Nephron progenitor cell (in vitro differentiated cells): ENCODE measurements at regions not wholly inside any gene's neighbourhood (a gene's known extent, or its start where the extent isn't known, plus 50 kb on each side); places are given as distances from the start of the nearest gene placed in this dataset.

Experiments used
- DNase-seq: peaks from one replicate; pipeline ENCODE4 v3.0.0; 2021
- H3K27ac Mint-ChIP-seq: 2 replicates; pipeline ENCODE4 v1.8.0; 2021; ENCODE audit warnings: mild to moderate bottlenecking, moderate library complexity, mixed read lengths
- H3K27me3 Mint-ChIP-seq: 2 replicates; pipeline ENCODE4 v1.8.0; 2021; ENCODE audit warnings: mild to moderate bottlenecking, low read depth, mixed read lengths; ENCODE audit not compliant: poor library complexity
- H3K36me3 Mint-ChIP-seq: 2 replicates; pipeline ENCODE4 v1.8.0; 2021; ENCODE audit warnings: low read depth, mixed read lengths
- H3K4me1 Mint-ChIP-seq: 2 replicates; pipeline ENCODE4 v1.8.0; 2021; ENCODE audit warnings: mixed read lengths
- H3K4me3 Mint-ChIP-seq: 2 replicates; pipeline ENCODE4 v1.8.0; 2021; ENCODE audit warnings: mild to moderate bottlenecking, moderate library complexity, mixed read lengths
- H3K9me3 Mint-ChIP-seq: 2 replicates; pipeline ENCODE4 v1.8.0; 2021; ENCODE audit warnings: mild to moderate bottlenecking, moderate library complexity, mixed read lengths
- TF ChIP-seq, protein P1 (sequence below): fragments of 200-600 bp; sonication (generic); IDR thresholded peaks from 2 replicates; pipeline ENCODE4 v1.5.0; 2021; ENCODE audit warnings: antibody characterized with exemption

DNA sequence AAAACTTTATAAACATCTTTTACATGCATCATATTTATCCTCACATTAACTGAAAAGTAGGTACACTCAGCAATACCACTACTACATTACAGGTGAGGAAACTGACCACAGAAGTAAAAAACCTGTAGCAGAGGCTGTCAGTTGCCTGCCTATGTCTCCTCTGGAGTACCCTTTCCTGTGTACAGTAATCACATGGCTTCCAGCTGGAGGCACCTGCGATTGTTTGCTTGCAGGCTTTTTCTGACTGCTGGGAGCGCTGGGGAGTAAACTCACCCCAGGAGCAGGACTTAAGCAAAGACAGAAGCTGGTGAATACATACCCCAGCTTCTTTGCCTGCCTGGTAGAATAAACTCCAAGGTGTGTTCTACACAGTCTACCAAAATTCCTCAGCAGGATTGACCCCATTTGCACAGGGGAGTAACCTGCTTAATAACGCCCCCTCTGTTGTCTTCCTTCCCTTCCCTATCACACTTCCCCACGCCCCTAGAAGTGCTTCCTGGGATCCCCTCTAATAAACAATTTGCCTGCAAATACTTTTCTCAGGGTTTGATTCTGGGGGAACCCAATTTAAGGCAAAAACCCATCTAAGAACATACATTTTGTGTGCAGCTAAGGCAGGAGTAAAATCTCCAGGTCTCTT lies 138.9 kb downstream of the PTH2R start:
- H3K36me3 Mint-ChIP-seq, result no peaks in the 10 kb centered on the region
- no peaks in the 10 kb centered on the region for H3K4me1 Mint-ChIP-seq
- H3K27me3 Mint-ChIP-seq, result no peaks in the 10 kb centered on the region
- no peaks in the 10 kb centered on the region for H3K9me3 Mint-ChIP-seq
- no peak for DNase-seq
- TF ChIP-seq, protein P1, sequence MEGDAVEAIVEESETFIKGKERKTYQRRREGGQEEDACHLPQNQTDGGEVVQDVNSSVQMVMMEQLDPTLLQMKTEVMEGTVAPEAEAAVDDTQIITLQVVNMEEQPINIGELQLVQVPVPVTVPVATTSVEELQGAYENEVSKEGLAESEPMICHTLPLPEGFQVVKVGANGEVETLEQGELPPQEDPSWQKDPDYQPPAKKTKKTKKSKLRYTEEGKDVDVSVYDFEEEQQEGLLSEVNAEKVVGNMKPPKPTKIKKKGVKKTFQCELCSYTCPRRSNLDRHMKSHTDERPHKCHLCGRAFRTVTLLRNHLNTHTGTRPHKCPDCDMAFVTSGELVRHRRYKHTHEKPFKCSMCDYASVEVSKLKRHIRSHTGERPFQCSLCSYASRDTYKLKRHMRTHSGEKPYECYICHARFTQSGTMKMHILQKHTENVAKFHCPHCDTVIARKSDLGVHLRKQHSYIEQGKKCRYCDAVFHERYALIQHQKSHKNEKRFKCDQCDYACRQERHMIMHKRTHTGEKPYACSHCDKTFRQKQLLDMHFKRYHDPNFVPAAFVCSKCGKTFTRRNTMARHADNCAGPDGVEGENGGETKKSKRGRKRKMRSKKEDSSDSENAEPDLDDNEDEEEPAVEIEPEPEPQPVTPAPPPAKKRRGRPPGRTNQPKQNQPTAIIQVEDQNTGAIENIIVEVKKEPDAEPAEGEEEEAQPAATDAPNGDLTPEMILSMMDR, result no peak
- H3K27ac Mint-ChIP-seq, result no peak overlapping the region
- H3K4me3 Mint-ChIP-seq, result no peak overlapping the region

DNA sequence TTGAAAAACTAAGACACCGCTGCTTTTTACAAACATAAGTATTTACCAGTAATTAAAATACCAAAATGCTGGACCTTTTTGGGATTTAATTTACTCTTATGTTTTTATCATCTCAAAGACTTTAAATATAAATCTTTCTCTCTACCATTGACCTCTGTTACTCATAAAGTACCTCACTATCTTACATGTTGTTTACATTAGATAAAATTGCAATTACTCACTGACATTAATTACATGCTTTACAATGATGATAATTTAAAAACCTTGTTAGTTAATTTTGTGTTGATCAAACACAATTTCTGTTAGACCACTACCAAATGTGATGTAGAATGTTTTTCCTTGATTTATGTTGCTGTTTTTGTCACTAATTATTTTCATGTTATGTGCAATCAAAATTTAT lies 139.5 kb downstream of the PTH2R start:
- DNase-seq, result no peak

DNA sequence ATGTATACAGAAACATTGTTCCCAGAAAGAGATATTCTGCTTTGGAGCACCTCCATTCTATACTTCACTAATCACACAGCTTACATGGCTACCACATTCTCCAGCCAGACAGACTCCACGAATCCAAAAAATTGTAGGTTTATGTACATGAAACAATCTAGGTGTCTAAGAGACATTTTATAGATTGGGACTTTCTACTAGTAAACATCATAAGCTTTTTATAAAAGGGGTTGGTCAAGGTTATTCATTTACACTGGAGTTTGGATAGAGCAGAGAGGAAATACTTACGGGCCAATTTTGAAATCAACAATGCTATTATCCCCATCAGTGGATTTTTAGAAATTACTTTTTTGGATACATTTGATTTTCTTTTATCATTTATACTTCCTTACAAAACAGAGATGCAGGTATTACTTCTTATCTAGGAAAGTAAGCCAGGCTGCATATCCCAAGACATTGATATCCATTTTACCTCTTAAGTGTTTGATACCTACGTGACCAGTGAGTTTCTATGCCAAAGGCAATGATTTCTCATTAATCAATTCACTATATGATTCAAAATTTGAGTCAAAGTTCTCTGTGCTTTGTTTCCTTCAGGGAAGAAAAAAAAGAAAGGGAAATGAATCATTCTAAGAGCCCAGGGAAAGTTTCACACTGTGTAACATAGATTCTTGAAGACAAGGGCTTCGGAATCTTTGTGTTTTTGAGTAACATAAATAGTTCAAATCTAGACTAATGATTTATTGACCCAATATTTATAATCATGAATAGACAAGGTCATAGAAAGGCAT lies 140.5 kb downstream of the PTH2R start:
- TF ChIP-seq, protein P1, result no peak
- Mint-ChIP-seq H3K27ac (no peak overlapping the region), H3K4me1 (no peaks in the 10 kb centered on the region), H3K27me3 (no peaks in the 10 kb centered on the region), H3K9me3 (peaks cover 5% of the 10 kb centered on the region), H3K36me3 (no peaks in the 10 kb centered on the region), H3K4me3 (no peak overlapping the region)
- DNase-seq, result no peak

More for the DNA sequence above, 139.5 kb downstream of the PTH2R start:
- no peaks in the 10 kb centered on the region for H3K36me3 Mint-ChIP-seq
- no peak overlapping the region for H3K27ac Mint-ChIP-seq
- H3K4me3 Mint-ChIP-seq, result no peak overlapping the region
- H3K4me1 Mint-ChIP-seq, result no peaks in the 10 kb centered on the region
- no peaks in the 10 kb centered on the region for H3K9me3 Mint-ChIP-seq
- TF ChIP-seq, protein P1, result no peak
- no peaks in the 10 kb centered on the region for H3K27me3 Mint-ChIP-seq

DNA sequence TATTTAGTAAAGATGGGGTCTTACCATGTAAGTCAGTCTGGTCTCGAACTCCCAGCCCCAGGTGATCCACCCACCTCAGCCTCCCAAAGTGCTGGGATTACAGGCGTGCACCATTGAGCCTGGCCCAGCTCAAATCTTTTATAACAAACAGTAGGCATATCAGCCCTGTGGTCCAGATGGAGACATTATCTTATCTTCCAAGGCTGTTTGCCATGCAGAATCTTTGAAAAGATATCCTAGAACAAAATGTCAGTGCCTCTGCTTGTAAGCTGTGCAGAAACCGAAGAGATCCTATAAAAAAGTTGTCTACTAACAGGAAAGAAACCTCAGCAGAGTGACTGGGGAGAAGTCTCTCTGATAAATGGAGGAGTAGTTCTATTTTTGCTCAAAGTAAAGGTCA lies 142.1 kb downstream of the PTH2R start:
- H3K4me1 Mint-ChIP-seq, result no peaks in the 10 kb centered on the region
- peaks cover 3% of the 10 kb centered on the region for H3K27me3 Mint-ChIP-seq
- TF ChIP-seq, protein P1, result no peak
- H3K4me3 Mint-ChIP-seq, result no peak overlapping the region
- peaks cover 5% of the 10 kb centered on the region for H3K9me3 Mint-ChIP-seq
- DNase-seq, result no peak
- no peaks in the 10 kb centered on the region for H3K36me3 Mint-ChIP-seq
- no peak overlapping the region for H3K27ac Mint-ChIP-seq

DNA sequence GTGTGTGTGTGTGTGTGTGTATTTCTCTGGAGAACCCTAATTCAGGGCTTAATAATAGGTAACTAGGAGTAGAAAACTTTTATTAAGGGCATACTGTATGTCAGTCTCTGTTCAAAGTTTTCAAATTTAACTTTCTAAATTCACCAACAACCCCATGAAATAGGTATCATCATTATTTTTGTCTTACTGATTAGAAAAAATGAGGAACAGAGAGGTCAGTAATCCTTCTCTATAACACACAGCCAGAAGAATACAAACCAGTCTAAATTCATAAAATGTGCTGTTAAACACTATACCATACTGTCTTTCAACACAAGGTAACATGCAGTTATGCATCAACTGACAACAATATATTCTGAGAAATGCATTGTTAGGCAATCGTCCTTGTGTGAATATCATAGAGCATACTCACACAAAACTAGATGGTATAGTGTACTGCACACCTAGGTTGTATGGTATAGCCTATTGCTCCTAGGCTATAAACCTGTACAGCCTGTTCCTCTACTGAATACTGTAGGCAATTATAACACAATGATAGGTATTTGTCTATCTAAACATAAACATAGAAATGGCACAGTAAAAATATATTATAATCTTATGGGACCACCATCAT lies 143.1 kb downstream of the PTH2R start:
- H3K9me3 Mint-ChIP-seq, result peaks cover 5% of the 10 kb centered on the region
- no peak overlapping the region for H3K27ac Mint-ChIP-seq
- H3K27me3 Mint-ChIP-seq, result peaks cover 3% of the 10 kb centered on the region
- H3K36me3 Mint-ChIP-seq, result no peaks in the 10 kb centered on the region
- no peak overlapping the region for H3K4me3 Mint-ChIP-seq
- no peak for DNase-seq
- TF ChIP-seq, protein P1, result no peak
- H3K4me1 Mint-ChIP-seq, result no peaks in the 10 kb centered on the region
